Vagina (tissue), 2 donors: ENCODE measurements at regions not wholly inside any gene's neighbourhood (a gene's known extent, or its start where the extent isn't known, plus 50 kb on each side); places are given as distances from the start of the nearest gene placed in this dataset.

Experiments
- DNase-seq, 2 donors: peaks; one replicate each; pipeline ENCODE4 v3.0.0-alpha.2; 2017; ENCODE audit errors: extremely low spot score in 2 of 2
- H3K27ac ChIP-seq: fragments of 200-600 bp; sonication (generic); one replicate; pipeline ENCODE4 v1.5.1; 2019
- H3K27me3 ChIP-seq: fragments of 200-600 bp; sonication (generic); one replicate; pipeline ENCODE4 v1.5.1; 2019
- H3K36me3 ChIP-seq, 2 donors: fragments of 200-600 bp; sonication (generic); one replicate each; pipeline ENCODE4 v1.5.1; 2017 to 2019
- H3K4me1 ChIP-seq: fragments of 200-600 bp; sonication (generic); one replicate; pipeline ENCODE4 v1.5.1; 2019
- H3K4me3 ChIP-seq, 2 donors: fragments of 200-600 bp; sonication (generic); 1 replicate in 1 of 2; 2 replicates in 1 of 2; pipeline ENCODE4 v1.5.1; 2016 to 2019
- H3K9me3 ChIP-seq: fragments of 200-600 bp; sonication (generic); one replicate; pipeline ENCODE4 v1.5.1; 2019
- POLR2A ChIP-seq, 2 donors: fragments of 450-650 bp; IDR thresholded peaks; one replicate each; pipeline ENCODE4 v1.6.1; 2017; ENCODE audit warnings: antibody characterized with exemption in 2 of 2, mild to moderate bottlenecking in 2 of 2, moderate library complexity in 2 of 2
- POLR2AphosphoS5 ChIP-seq, 2 donors: sonication (generic); formaldehyde crosslinking; IDR thresholded peaks; one replicate each; pipeline ENCODE4 v1.9.0; 2017; ENCODE audit warnings: antibody characterized with exemption in 2 of 2, mild to moderate bottlenecking in 2 of 2, low read depth in 1 of 2; ENCODE audit not compliant: insufficient read depth in 1 of 2
- intact Hi-C: fragments of 100-400 bp; cut with DNase I; formaldehyde crosslinking; loops from one replicate; pipeline ENCODE4 v1.15.1; 2023
- TF ChIP-seq, protein P1 (sequence below), 3 experiments: fragments of 450-650 bp in 2 of 3; fragments of 200-600 bp in 1 of 3; sonication (generic) in 1 of 3; IDR thresholded peaks; one replicate each; pipeline ENCODE4 v1.5.1; 2017 to 2019; ENCODE audit warnings: antibody characterized with exemption in 3 of 3, mild to moderate bottlenecking in 2 of 3, moderate library complexity in 2 of 3

DNA sequence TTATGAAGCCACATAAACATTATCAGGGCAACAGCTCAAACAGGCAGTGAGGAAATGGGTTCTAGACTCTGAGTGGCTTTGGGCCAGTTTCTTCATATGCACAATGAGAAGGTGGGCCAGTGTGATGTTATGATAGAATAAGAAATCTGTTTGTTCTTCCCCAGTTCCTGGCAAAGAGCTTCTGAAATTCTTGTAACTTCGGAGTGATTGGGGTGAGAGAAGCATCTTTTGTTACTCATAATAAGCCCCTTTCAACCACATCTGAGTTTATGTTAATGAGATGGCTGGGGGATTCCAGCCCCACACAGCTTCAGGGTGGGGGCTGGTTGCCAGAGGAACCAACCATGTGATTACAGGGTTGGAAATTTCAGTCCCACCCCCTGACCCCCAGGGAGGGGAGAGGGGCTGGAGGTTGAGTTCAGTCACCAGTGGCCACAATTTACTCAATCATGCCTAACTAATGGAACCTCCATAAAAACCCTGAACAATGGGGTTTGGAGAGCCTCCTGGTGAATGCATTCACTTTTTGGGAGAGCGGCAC, 57.0 kb upstream of the FRMD4B start:
- intact Hi-C loops = no loop called here
- Histone ChIP-seq H3K4me3 (no peak overlapping the region), H3K4me1 (peaks cover 5% of the 10 kb centered on the region), H3K9me3 (no peaks in the 10 kb centered on the region), H3K27ac (no peak overlapping the region), H3K27me3 (no peaks in the 10 kb centered on the region), H3K36me3 (no peaks in the 10 kb centered on the region)
- DNase-seq = no peak
- TF ChIP-seq POLR2A (IDR thresholded peaks at IDR 0.05) (no peak), POLR2AphosphoS5 (IDR thresholded peaks at IDR 0.05; ENCODE audit: insufficient read depth in 1 of 2, low read depth in 1 of 2) (no peak)
- TF ChIP-seq, protein P1, sequence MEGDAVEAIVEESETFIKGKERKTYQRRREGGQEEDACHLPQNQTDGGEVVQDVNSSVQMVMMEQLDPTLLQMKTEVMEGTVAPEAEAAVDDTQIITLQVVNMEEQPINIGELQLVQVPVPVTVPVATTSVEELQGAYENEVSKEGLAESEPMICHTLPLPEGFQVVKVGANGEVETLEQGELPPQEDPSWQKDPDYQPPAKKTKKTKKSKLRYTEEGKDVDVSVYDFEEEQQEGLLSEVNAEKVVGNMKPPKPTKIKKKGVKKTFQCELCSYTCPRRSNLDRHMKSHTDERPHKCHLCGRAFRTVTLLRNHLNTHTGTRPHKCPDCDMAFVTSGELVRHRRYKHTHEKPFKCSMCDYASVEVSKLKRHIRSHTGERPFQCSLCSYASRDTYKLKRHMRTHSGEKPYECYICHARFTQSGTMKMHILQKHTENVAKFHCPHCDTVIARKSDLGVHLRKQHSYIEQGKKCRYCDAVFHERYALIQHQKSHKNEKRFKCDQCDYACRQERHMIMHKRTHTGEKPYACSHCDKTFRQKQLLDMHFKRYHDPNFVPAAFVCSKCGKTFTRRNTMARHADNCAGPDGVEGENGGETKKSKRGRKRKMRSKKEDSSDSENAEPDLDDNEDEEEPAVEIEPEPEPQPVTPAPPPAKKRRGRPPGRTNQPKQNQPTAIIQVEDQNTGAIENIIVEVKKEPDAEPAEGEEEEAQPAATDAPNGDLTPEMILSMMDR (IDR thresholded peaks at IDR 0.05) = no peak

DNA sequence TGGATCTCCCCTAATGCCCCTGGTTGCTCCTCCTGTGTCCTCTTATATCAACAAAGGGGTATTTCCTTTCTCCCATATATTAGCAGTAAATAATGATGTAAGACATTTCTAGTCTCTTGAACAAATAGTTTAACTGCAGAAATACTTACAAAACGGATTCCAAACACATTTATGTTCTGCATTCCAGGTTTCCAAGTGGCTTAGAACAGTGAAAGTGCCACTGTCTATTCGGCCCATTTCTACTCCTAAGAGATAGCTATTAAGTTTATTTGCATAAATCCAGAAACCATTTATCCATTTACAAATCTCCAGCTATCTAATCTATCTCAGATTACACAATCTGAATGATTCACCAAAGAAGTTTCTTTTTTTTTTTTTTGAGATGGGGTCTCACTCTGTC, 55.8 kb upstream of the FRMD4B start:
- H3K9me3 ChIP-seq = no peaks in the 10 kb centered on the region
- intact Hi-C loops = no loop called here
- DNase-seq = no peak
- H3K27ac ChIP-seq = no peak overlapping the region
- peaks cover 5% of the 10 kb centered on the region for H3K4me1 ChIP-seq
- no peaks in the 10 kb centered on the region for H3K36me3 ChIP-seq
- H3K4me3 ChIP-seq = no peak overlapping the region
- no peak for TF ChIP-seq POLR2A (IDR thresholded peaks at IDR 0.05)
- H3K27me3 ChIP-seq = no peaks in the 10 kb centered on the region

DNA sequence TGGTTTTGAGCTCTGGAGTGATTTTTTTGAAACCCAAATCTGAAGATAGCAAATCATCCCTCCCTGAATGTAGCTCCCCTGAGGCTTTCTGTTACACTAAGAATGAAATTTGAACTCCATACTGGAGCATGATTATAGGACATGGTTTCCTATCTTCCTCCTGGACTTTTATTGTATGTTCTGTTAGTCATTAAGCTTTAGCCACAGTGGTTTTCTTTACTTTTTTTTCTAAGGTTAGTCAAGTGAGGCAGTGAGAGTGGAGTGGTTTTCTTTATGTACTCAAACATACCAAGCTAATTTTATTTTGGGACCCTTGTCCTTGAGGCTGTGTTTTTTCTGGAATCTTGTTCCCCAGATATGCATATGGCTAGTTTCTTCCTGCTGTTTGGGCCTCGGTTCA, 55.2 kb upstream of the FRMD4B start:
- Histone ChIP-seq H3K36me3 (no peaks in the 10 kb centered on the region), H3K4me3 (no peak overlapping the region), H3K27ac (no peak overlapping the region), H3K4me1 (peaks cover 5% of the 10 kb centered on the region), H3K27me3 (no peaks in the 10 kb centered on the region), H3K9me3 (no peaks in the 10 kb centered on the region)
- TF ChIP-seq POLR2A (IDR thresholded peaks at IDR 0.05) = no peak
- TF ChIP-seq, protein P1 (IDR thresholded peaks at IDR 0.05) = no peak
- no peak for TF ChIP-seq POLR2AphosphoS5 (IDR thresholded peaks at IDR 0.05; ENCODE audit: insufficient read depth in 1 of 2, low read depth in 1 of 2)
- DNase-seq = no peak
- intact Hi-C loops = no loop called here

DNA sequence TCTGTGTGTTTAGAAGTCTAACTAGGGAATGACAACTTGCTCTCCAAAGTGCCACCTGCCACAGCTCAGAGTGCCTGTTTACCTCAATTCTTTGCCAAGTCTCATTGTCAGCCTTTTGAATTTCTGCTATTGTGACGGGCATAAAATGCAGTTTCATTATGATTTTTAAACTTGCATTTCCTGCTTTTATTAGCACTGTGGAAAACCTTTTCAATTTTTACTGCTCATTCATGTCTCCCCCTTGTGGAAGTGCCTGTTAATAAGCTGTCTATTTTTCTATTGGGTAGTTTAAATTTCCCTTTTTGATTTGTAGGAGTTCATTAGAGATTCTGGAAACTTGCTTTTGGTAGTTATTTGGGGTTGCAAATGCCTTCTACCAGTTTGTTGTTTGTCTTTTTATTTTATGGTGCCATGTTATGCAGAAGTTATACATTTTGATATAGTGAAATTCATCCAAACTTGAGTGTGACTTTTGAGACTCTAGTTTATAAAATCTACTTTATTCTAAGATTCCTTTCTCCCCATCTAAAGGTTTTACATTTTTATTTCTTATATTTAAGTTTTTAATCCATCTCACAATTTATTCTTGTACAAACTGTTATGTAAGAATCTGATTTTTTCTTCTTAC, 53.9 kb upstream of the FRMD4B start:
- TF ChIP-seq, protein P1 (IDR thresholded peaks at IDR 0.05) = peak in 1 of 3 experiments; percentile 40
- TF ChIP-seq POLR2AphosphoS5 (IDR thresholded peaks at IDR 0.05; ENCODE audit: insufficient read depth in 1 of 2, low read depth in 1 of 2) (no peak), POLR2A (IDR thresholded peaks at IDR 0.05) (no peak)
- Histone ChIP-seq H3K4me1 (peaks cover 5% of the 10 kb centered on the region), H3K4me3 (no peak overlapping the region), H3K9me3 (no peaks in the 10 kb centered on the region), H3K27me3 (no peaks in the 10 kb centered on the region), H3K27ac (no peak overlapping the region), H3K36me3 (no peaks in the 10 kb centered on the region)
- intact Hi-C loops = no loop called here
- no peak for DNase-seq

DNA sequence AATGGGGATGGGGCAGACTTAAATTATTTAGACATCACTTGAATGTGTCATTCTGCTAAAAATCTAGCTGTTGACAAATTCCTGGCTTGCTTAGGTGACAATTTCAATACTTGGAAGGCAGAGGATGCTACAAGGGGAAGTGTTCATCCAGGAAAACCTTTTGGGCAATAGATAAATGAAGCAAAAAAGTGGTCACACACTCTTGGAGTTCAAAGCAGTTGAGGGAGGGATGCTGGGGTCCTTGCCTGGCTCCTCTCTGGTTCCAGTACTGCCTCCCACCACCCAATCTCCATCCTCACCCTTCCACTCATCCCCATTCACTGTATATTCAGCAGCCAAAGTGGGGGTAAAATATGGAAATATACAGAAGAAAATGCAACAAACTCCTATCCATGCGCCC, 52.6 kb upstream of the FRMD4B start:
- H3K4me1 ChIP-seq = peaks cover 5% of the 10 kb centered on the region
- no peaks in the 10 kb centered on the region for H3K9me3 ChIP-seq
- no peak for DNase-seq
- H3K36me3 ChIP-seq = no peaks in the 10 kb centered on the region
- TF ChIP-seq, protein P1 (IDR thresholded peaks at IDR 0.05) = no peak
- TF ChIP-seq POLR2AphosphoS5 (IDR thresholded peaks at IDR 0.05; ENCODE audit: insufficient read depth in 1 of 2, low read depth in 1 of 2) (no peak), POLR2A (IDR thresholded peaks at IDR 0.05) (no peak)
- H3K4me3 ChIP-seq = no peak overlapping the region
- no peak overlapping the region for H3K27ac ChIP-seq
- no peaks in the 10 kb centered on the region for H3K27me3 ChIP-seq
- intact Hi-C loops = no loop called here
